PC-3 (cell line): ENCODE measurements at regions not wholly inside any gene's neighbourhood (a gene's known extent, or its start where the extent isn't known, plus 50 kb on each side); places are given as distances from the start of the nearest gene placed in this dataset.

Experiments used
- ATAC-seq: fragments of 200-7000 bp; cut with Tn5 transposase; 2 replicates; pipeline ENCODE4 v1.9.1; 2020; ENCODE audit warnings: mild to moderate bottlenecking, moderate library complexity
- BruUV-seq: library from RNA; stranded (reverse); fragments of 400-500 nt; replicated peaks from 2 replicates; lab custom pipeline; 2021; lab: Mats Ljungman, UMichigan
- CTCF ChIA-PET: fragments of 300-600 bp; sonication (Branson Sonifier 250); formaldehyde crosslinking; loops from one replicate; lab custom pipeline; 2022; ENCODE audit warnings: antibody characterized with exemption; lab: Charles Lee
- POLR2A ChIA-PET: fragments of 300-600 bp; sonication (Branson Sonifier 250); formaldehyde crosslinking; loops from one replicate; lab custom pipeline; 2022; ENCODE audit warnings: antibody characterized with exemption; ENCODE audit not compliant: unreplicated experiment; lab: Charles Lee
- DNase-seq: peaks from one replicate; pipeline ENCODE4 v3.0.0-alpha.2; 2015
- H2AFZ ChIP-seq: fragments of 300-600 bp; sonication (generic); 2 replicates; pipeline ENCODE4 v1.6.0; 2016; ENCODE audit warnings: antibody characterized with exemption, low read length
- H3F3A ChIP-seq: fragments of 300-600 bp; sonication (generic); one replicate; pipeline ENCODE4 v1.6.0; 2017; ENCODE audit warnings: antibody characterized with exemption, low read length, control low read depth, mild to moderate bottlenecking; ENCODE audit not compliant: unreplicated experiment
- H3K27ac ChIP-seq: fragments of 300-600 bp; sonication (generic); 2 replicates; pipeline ENCODE4 v1.5.1; 2016; ENCODE audit warnings: mild to moderate bottlenecking, low read length
- H3K27me3 ChIP-seq: fragments of 300-600 bp; sonication (generic); 2 replicates; pipeline ENCODE4 v1.6.1; 2016; ENCODE audit warnings: low read length, mixed read lengths
- H3K36me3 ChIP-seq: fragments of 300-600 bp; sonication (generic); 2 replicates; pipeline ENCODE4 v1.6.1; 2016; ENCODE audit warnings: low read depth, mixed run types, low read length, mixed read lengths
- H3K4me1 ChIP-seq: fragments of 300-600 bp; sonication (generic); 2 replicates; pipeline ENCODE4 v1.5.1; 2016; ENCODE audit warnings: low read length; ENCODE audit not compliant: insufficient read depth
- H3K4me2 ChIP-seq: fragments of 300-600 bp; sonication (generic); 2 replicates; pipeline ENCODE4 v1.6.0; 2016; ENCODE audit warnings: low read length
- H3K4me3 ChIP-seq: fragments of 300-600 bp; sonication (generic); 2 replicates; pipeline ENCODE4 v1.5.1; 2016; ENCODE audit warnings: mild to moderate bottlenecking, low read length, mixed read lengths
- H3K79me2 ChIP-seq: fragments of 300-600 bp; sonication (generic); 2 replicates; pipeline ENCODE4 v1.6.1; 2017; ENCODE audit warnings: low read length, mixed read lengths
- H3K9ac ChIP-seq: fragments of 300-600 bp; sonication (generic); 2 replicates; pipeline ENCODE4 v1.6.0; 2016; ENCODE audit warnings: mild to moderate bottlenecking, low read length
- H3K9me2 ChIP-seq: fragments of 300-600 bp; sonication (generic); replicated peaks from 2 replicates; pipeline ENCODE4 v1.6.1; 2016; ENCODE audit warnings: mixed run types, low read length, mixed read lengths
- H3K9me3 ChIP-seq: fragments of 300-600 bp; sonication (generic); 2 replicates; pipeline ENCODE4 v1.6.1; 2016; ENCODE audit warnings: low read length, mixed read lengths
- H4K20me1 ChIP-seq: fragments of 300-600 bp; sonication (generic); 2 replicates; pipeline ENCODE4 v1.6.1; 2016; ENCODE audit warnings: low read length, mixed read lengths
- CTCF ChIP-seq: fragments of 300-600 bp; sonication (generic); conservative IDR thresholded peaks from 2 replicates; pipeline ENCODE4 v1.5.1; 2017; ENCODE audit warnings: antibody characterized with exemption, low read depth, mild to moderate bottlenecking, low read length
- EZH2 ChIP-seq: fragments of 300-600 bp; sonication (generic); IDR thresholded peaks from one replicate; pipeline ENCODE4 v1.6.1; 2017; ENCODE audit warnings: antibody characterized with exemption, mild to moderate bottlenecking, low read length; ENCODE audit not compliant: unreplicated experiment
- EZH2phosphoT487 ChIP-seq: fragments of 300-600 bp; sonication (generic); IDR thresholded peaks from 2 replicates; pipeline ENCODE4 v1.6.1; 2018; ENCODE audit warnings: mild to moderate bottlenecking, antibody characterized with exemption, low read length, borderline replicate concordance
- intact Hi-C: fragments of 100-400 bp; cut with micrococcal nuclease; formaldehyde crosslinking; loops from 2 replicates; pipeline ENCODE4 v1.9.0; 2023

GRCh38 chr6:168128631-168129291 lies 49.7 kb upstream of the FRMD1 start:
- Histone ChIP-seq H3K9me3 (no peaks in the 10 kb centered on the region), H3K9me2 (no peaks in the 10 kb centered on the region), H3K4me3 (no peak overlapping the region), H4K20me1 (no peaks in the 10 kb centered on the region), H3K9ac (no peak overlapping the region), H3K79me2 (no peaks in the 10 kb centered on the region), H3K4me2 (no peak overlapping the region), H3F3A (no peaks in the 10 kb centered on the region), H3K36me3 (no peaks in the 10 kb centered on the region), H3K27ac (no peak overlapping the region), H3K27me3 (peaks cover 23% of the 10 kb centered on the region), H2AFZ (no peak overlapping the region), H3K4me1 (no peaks in the 10 kb centered on the region)
- ChIA-PET CTCF (no interaction called here), POLR2A (no interaction called here)
- TF ChIP-seq EZH2 (no peak), CTCF (no peak), EZH2phosphoT487 (no peak)
- DNase-seq (no peak), ATAC-seq (no peak)
- intact Hi-C loops: no loop called here
- no TSS peak for BruUV-seq
